MCF 10A (cell line): ENCODE measurements at regions not wholly inside any gene's neighbourhood (a gene's known extent, or its start where the extent isn't known, plus 50 kb on each side); places are given as distances from the start of the nearest gene placed in this dataset.

Source experiments
- BruUV-seq: library from RNA; stranded (reverse); fragments of 400-500 nt; replicated peaks from 2 replicates; lab custom pipeline; 2021; lab: Mats Ljungman, UMichigan
- CTCF ChIA-PET: fragments of 300-600 bp; sonication (Branson Sonifier 250); formaldehyde crosslinking; extraction: SDS; loops from one replicate; lab custom pipeline; 2021; ENCODE audit warnings: antibody characterized with exemption, inconsistent platforms; lab: Yijun Ruan, JAX
- POLR2A ChIA-PET: fragments of 300-600, 350-650 bp; sonication (Branson Sonifier 250); formaldehyde crosslinking; extraction: SDS; loops from one replicate; lab custom pipeline; 2020; ENCODE audit warnings: antibody characterized with exemption, inconsistent platforms; lab: Yijun Ruan, JAX
- DNase-seq: peaks from one replicate; pipeline ENCODE4 v3.0.0-alpha.2; 2018; ENCODE audit not compliant: unreplicated experiment
- H3K27ac Mint-ChIP-seq: one replicate; pipeline ENCODE4 v1.8.0; 2022; ENCODE audit warnings: mild to moderate bottlenecking, low read depth, mixed read lengths; ENCODE audit not compliant: unreplicated experiment
- H3K27me3 Mint-ChIP-seq: one replicate; pipeline ENCODE4 v1.8.0; 2022; ENCODE audit warnings: mixed read lengths; ENCODE audit not compliant: insufficient read depth, unreplicated experiment
- H3K36me3 Mint-ChIP-seq: one replicate; pipeline ENCODE4 v1.8.0; 2022; ENCODE audit warnings: mild to moderate bottlenecking, moderate library complexity, mixed read lengths; ENCODE audit not compliant: insufficient read depth, unreplicated experiment
- H3K4me1 Mint-ChIP-seq: one replicate; pipeline ENCODE4 v1.8.0; 2022; ENCODE audit warnings: mixed read lengths; ENCODE audit not compliant: insufficient read depth, unreplicated experiment
- H3K4me3 Mint-ChIP-seq: one replicate; pipeline ENCODE4 v1.8.0; 2022; ENCODE audit warnings: mild to moderate bottlenecking, moderate library complexity, mixed read lengths; ENCODE audit not compliant: unreplicated experiment
- H3K9me3 Mint-ChIP-seq: one replicate; pipeline ENCODE4 v1.8.0; 2022; ENCODE audit warnings: mixed read lengths; ENCODE audit not compliant: unreplicated experiment
- intact Hi-C: fragments of 100-400 bp; cut with micrococcal nuclease; formaldehyde crosslinking; loops from 2 replicates; pipeline ENCODE4 v1.14.1; 2022
- TF ChIP-seq, protein P1 (sequence below): fragments of 200-600 bp; IDR thresholded peaks from one replicate; pipeline ENCODE4 v1.8.0; 2022; ENCODE audit warnings: antibody characterized with exemption, mild to moderate bottlenecking; ENCODE audit not compliant: unreplicated experiment

DNA sequence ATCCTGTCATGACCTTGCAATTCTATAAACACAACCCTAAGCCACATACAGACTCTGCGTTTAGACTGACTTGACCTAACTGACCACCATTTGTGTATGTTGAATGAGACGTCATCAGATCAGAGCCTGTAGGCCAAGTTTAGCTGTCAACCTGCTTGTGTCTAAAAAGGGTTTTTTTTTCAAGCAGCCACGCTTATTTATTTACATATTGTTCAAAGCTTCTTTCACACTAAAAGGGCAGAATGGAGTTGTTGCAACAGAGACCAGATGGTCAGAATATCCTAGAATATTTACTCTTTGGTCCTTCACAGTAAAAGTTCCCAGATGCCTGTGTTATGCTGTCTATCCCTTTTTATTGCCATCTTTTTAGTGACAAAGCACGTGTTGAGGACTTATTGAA lies 307.7 kb upstream of the SLC10A2 start:
- DNase-seq: no peak
- POLR2A ChIA-PET: no interaction called here
- no TSS peak for BruUV-seq
- Mint-ChIP-seq H3K36me3 (no peaks in the 10 kb centered on the region), H3K27me3 (no peaks in the 10 kb centered on the region), H3K9me3 (no peaks in the 10 kb centered on the region), H3K4me3 (no peak overlapping the region), H3K27ac (no peak overlapping the region), H3K4me1 (no peaks in the 10 kb centered on the region)
- TF ChIP-seq, protein P1, sequence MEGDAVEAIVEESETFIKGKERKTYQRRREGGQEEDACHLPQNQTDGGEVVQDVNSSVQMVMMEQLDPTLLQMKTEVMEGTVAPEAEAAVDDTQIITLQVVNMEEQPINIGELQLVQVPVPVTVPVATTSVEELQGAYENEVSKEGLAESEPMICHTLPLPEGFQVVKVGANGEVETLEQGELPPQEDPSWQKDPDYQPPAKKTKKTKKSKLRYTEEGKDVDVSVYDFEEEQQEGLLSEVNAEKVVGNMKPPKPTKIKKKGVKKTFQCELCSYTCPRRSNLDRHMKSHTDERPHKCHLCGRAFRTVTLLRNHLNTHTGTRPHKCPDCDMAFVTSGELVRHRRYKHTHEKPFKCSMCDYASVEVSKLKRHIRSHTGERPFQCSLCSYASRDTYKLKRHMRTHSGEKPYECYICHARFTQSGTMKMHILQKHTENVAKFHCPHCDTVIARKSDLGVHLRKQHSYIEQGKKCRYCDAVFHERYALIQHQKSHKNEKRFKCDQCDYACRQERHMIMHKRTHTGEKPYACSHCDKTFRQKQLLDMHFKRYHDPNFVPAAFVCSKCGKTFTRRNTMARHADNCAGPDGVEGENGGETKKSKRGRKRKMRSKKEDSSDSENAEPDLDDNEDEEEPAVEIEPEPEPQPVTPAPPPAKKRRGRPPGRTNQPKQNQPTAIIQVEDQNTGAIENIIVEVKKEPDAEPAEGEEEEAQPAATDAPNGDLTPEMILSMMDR: no peak
- intact Hi-C loops: no loop called here
- CTCF ChIA-PET: interaction anchor here (0.7 kb wide), 1 partner anchor 40 kb away, joined by 3 read pairs; no protein-coding TSS in a partner anchor

DNA sequence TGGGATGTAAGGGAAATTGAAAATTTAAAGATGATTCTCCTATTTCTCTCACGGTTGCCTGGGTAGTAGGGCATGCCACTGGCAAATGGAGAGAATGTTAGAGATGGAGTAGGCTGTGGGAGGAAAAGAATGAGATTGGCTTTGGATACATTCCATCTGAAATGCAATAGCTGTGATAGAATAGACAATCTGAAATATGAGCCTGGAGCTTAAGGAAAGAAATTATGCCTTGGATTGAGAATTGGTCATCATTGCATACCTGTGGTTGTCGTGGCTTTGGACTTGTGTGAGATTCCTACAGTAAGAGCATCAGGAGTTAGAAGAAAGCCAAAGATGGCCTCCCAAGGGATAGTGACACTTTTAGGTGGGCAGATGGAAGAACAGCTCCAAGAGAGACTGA lies 305.1 kb upstream of the SLC10A2 start:
- no peak overlapping the region for H3K27ac Mint-ChIP-seq
- TF ChIP-seq, protein P1: no peak
- no peaks in the 10 kb centered on the region for H3K36me3 Mint-ChIP-seq
- DNase-seq: no peak
- intact Hi-C loops: no loop called here
- H3K27me3 Mint-ChIP-seq: no peaks in the 10 kb centered on the region
- ChIA-PET POLR2A (no interaction called here), CTCF (no interaction called here)
- no peaks in the 10 kb centered on the region for H3K4me1 Mint-ChIP-seq
- H3K4me3 Mint-ChIP-seq: no peak overlapping the region
- no peaks in the 10 kb centered on the region for H3K9me3 Mint-ChIP-seq
- no TSS peak for BruUV-seq

DNA sequence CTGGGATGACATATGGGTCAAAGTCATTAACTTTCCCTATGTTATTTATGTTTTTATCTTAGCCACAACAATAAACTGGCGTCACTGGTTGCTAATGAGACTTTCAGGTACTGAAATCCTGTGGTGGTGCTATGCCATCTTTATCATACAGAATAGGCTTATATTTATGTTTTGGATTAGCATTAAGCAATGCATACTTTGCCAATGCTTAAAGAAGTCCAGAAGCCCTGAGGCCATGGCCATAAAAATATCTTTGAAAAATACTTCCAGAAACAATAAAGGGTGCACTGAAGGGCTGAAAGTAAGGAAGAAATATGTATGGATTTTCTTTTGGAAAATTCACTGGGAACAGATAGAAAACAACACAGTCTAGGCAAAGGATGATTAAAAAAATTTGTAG lies 304.6 kb upstream of the SLC10A2 start:
- Mint-ChIP-seq H3K4me1 (no peaks in the 10 kb centered on the region), H3K9me3 (no peaks in the 10 kb centered on the region), H3K27ac (no peak overlapping the region), H3K27me3 (no peaks in the 10 kb centered on the region), H3K4me3 (no peak overlapping the region), H3K36me3 (no peaks in the 10 kb centered on the region)
- BruUV-seq: no TSS peak
- intact Hi-C loops: no loop called here
- POLR2A ChIA-PET: interaction anchor here (0.6 kb wide), 1 partner anchor 18 kb away, joined by 3 read pairs; no protein-coding TSS in a partner anchor
- CTCF ChIA-PET: no interaction called here
- TF ChIP-seq, protein P1: no peak
- DNase-seq: no peak

DNA sequence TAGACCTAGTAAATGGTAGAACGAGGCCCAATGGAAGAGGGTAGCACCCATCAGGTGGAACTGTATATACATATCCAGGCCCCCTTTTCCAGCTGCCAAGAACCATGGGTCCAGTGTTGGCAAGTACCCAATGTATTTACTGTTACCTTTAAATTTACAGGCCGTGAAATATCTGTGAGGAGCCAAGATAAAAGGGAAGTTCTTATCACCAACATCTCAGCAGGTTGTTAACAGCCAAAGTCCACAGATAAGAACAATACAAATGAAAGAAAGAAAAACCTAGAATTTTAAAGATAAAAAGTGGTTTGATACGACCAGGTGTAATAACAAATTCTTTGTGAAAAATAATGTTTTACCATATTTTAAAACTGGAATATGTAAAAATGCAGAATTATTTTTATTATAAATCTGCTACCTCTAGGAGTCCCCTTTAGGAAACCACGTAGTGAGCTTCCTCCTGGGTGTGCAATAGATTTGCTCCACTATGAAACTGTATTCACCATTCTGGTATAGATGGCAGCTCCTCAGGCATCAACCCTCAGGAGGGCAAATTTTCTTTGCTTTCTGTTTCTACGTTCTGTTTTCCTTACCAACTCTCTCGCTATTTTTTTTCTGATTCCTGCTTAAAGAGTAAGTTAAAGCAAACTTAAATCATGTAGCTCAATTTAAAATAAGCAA lies 292.2 kb upstream of the SLC10A2 start:
- POLR2A ChIA-PET: interaction anchor here (0.9 kb wide), 1 partner anchor 51 kb away, joined by 3 read pairs; no protein-coding TSS in a partner anchor
- Mint-ChIP-seq H3K4me1 (peaks cover 5% of the 10 kb centered on the region), H3K27ac (no peak overlapping the region), H3K9me3 (no peaks in the 10 kb centered on the region), H3K27me3 (no peaks in the 10 kb centered on the region), H3K36me3 (no peaks in the 10 kb centered on the region), H3K4me3 (no peak overlapping the region)
- no TSS peak for BruUV-seq
- no peak for DNase-seq
- intact Hi-C loops: no loop called here
- CTCF ChIA-PET: interaction anchor here (0.6 to 0.8 kb wide), 4 partner anchors 8 to 928 kb away, joined by 3 read pairs; no protein-coding TSS in a partner anchor
- TF ChIP-seq, protein P1: no peak
